ENCODE measurements at regions not wholly inside any gene's neighbourhood (a gene's known extent, or its start where the extent isn't known, plus 50 kb on each side); places are given as distances from the start of the nearest gene placed in this dataset.

DNA sequence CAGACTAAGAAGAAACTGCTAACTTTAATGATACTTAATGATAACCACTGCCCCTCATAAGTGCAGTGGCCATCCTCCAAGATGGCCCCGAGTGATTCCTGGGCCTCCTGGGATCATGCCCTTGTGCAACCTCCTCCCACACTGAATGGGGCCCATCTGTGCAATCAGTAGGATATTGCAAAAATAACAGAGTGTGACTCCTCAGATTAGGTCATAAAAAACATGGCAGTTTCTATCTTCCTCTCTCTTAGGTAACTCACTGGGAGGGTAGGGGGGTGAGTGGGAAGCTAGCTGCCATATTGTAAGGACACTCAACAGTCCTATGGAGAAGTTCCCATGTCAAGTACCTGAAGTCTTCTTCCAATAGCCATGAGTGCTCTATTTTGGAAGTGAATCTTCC is 173.0 kb downstream of the SHQ1 start:
- DNase-seq: no peak
- no peaks in the 10 kb centered on the region for H3K36me3 ChIP-seq
- 80 to 85% methylated on average over 1 of the region's 1 CpG for WGBS, 2 donors (ENCODE audit: low coverage in 1 of 2)
- in situ Hi-C loops (cut with MboI; ENCODE audit: low pct_ligation_motif_present in 1 of 4, low pct_unique_long_range_greater_than_20kb in 1 of 4, low sequenced_read_pairs in 3 of 4) (no loop called here), intact Hi-C loops (cut with DNase I; ENCODE audit: low total_unique reads) (no loop called here)
- H3K4me1 ChIP-seq: peaks cover 0 to 6% (median 5%) of the 10 kb centered on the region in 4 donors
- no peaks in the 10 kb centered on the region for H3K9me3 ChIP-seq
- no peak for TF ChIP-seq EP300 (IDR thresholded peaks at IDR 0.05; ENCODE audit: low read depth)
- no peak for TF ChIP-seq POLR2A (IDR thresholded peaks at IDR 0.05)
- TF ChIP-seq POLR2AphosphoS5 (IDR thresholded peaks at IDR 0.05): no peak
- TF ChIP-seq, protein P1, sequence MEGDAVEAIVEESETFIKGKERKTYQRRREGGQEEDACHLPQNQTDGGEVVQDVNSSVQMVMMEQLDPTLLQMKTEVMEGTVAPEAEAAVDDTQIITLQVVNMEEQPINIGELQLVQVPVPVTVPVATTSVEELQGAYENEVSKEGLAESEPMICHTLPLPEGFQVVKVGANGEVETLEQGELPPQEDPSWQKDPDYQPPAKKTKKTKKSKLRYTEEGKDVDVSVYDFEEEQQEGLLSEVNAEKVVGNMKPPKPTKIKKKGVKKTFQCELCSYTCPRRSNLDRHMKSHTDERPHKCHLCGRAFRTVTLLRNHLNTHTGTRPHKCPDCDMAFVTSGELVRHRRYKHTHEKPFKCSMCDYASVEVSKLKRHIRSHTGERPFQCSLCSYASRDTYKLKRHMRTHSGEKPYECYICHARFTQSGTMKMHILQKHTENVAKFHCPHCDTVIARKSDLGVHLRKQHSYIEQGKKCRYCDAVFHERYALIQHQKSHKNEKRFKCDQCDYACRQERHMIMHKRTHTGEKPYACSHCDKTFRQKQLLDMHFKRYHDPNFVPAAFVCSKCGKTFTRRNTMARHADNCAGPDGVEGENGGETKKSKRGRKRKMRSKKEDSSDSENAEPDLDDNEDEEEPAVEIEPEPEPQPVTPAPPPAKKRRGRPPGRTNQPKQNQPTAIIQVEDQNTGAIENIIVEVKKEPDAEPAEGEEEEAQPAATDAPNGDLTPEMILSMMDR (IDR thresholded peaks at IDR 0.05): no peak
- no peaks in the 10 kb centered on the region for H3K27me3 ChIP-seq
- H3K4me3 ChIP-seq: no peak overlapping the region
- no peak overlapping the region for H3K27ac ChIP-seq

DNA sequence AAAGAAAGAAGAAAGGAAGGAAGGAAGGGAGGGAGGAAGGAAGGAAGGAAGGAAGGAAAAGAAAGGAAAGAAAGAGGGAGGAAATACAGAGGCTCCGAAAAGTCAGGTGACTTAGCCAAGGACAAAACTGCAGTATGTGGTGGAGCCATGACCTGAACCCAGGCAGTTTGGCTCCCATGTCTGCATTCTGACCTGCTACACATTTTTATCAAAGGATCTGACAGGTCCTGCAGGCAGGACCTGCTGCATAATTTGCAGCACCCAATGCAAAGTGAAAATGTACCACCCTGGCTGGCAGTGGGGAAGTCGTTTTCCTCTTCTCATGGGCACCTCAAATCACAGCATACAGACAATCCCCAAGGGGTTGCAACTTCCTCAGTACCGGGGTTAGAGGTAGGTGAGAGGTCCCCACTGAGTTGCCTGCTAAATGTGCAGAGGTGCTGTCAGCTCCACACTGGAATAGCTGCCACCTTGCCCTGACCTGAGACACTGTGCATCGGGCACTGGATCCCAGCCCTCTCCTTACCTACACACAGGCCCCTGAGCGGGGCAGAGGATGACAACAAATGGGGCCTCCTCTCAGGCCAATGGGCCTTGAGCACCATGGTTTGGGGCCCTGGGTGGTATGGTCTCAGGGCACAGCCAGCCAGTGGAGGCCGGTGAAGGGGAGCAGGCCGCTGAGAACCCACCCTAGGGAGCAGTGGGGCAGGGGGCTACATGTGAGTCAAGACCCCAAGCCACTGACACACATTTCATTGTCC is 175.1 kb downstream of the SHQ1 start:
- Histone ChIP-seq H3K4me3 (no peak overlapping the region), H3K9me3 (no peaks in the 10 kb centered on the region), H3K4me1 (peaks cover 0 to under 1% (median under 1%) of the 10 kb centered on the region in 4 donors), H3K36me3 (no peaks in the 10 kb centered on the region), H3K27me3 (no peaks in the 10 kb centered on the region), H3K27ac (no peak overlapping the region)
- intact Hi-C loops (cut with DNase I; ENCODE audit: low total_unique reads) (no loop called here), in situ Hi-C loops (cut with MboI; ENCODE audit: low pct_ligation_motif_present in 1 of 4, low pct_unique_long_range_greater_than_20kb in 1 of 4, low sequenced_read_pairs in 3 of 4) (loop anchor here in 1 of 4 donors (25.0 kb wide), 1 partner anchor 414 kb away; no protein-coding TSS in a partner anchor)
- WGBS, 2 donors (ENCODE audit: low coverage in 1 of 2): 77 to 100% methylated on average over 1 to 7 of the region's 7 CpGs
- no peak for TF ChIP-seq EP300 (IDR thresholded peaks at IDR 0.05; ENCODE audit: low read depth)
- TF ChIP-seq, protein P1 (IDR thresholded peaks at IDR 0.05): no peak
- TF ChIP-seq POLR2AphosphoS5 (IDR thresholded peaks at IDR 0.05): no peak
- TF ChIP-seq POLR2A (IDR thresholded peaks at IDR 0.05): no peak
- no peak for DNase-seq

DNA sequence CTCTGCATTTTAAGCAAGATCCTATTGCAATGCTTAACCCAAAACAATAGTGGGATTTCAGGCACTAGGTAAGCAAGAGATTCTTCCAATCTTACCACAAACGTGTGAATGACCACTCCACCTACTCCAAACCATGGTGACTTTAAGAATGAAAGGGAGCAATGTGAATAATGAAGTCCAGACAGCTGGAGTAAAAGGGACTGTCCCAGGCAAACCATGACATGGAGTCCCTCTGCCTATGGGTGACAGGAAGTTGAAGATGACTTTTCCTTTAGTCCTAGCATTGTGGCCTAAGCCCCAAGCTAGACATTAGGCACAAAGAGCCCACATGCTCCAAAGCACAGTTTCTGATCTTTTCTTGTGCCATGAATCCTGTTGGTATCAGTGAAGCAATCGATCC is 179.0 kb downstream of the SHQ1 start:
- Histone ChIP-seq H3K27me3 (no peaks in the 10 kb centered on the region), H3K4me1 (no peaks in the 10 kb centered on the region), H3K36me3 (no peaks in the 10 kb centered on the region), H3K27ac (no peak overlapping the region), H3K4me3 (no peak overlapping the region), H3K9me3 (no peaks in the 10 kb centered on the region)
- DNase-seq: no peak
- WGBS, 2 donors (ENCODE audit: low coverage in 1 of 2): 60 to 89% methylated on average over 1 to 2 of the region's 2 CpGs
- no peak for TF ChIP-seq POLR2A (IDR thresholded peaks at IDR 0.05)
- no peak for TF ChIP-seq EP300 (IDR thresholded peaks at IDR 0.05; ENCODE audit: low read depth)
- TF ChIP-seq POLR2AphosphoS5 (IDR thresholded peaks at IDR 0.05): no peak
- intact Hi-C loops (cut with DNase I; ENCODE audit: low total_unique reads) (no loop called here), in situ Hi-C loops (cut with MboI; ENCODE audit: low pct_ligation_motif_present in 1 of 4, low pct_unique_long_range_greater_than_20kb in 1 of 4, low sequenced_read_pairs in 3 of 4) (loop anchor here in 3 of 4 donors (5.0 to 25.0 kb wide), 3 partner anchors 153 to 418 kb away; no protein-coding TSS in a partner anchor)

DNA sequence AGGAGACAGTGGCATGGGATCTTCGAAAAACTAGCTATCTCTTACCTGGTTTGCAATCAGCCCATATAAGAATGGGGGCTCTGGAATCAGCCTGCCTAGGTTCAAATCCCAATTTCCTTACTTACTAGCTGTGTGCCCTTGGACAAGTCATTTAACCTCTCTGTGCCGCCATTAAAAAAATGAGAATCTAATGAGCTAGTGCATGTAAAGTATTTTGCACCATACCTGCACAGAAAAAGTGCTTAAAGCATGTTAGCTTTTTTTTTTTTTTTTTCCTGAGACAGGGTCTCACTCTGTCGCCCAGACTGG is 181.8 kb downstream of the SHQ1 start:
- intact Hi-C loops (cut with DNase I; ENCODE audit: low total_unique reads) (no loop called here), in situ Hi-C loops (cut with MboI; ENCODE audit: low pct_ligation_motif_present in 1 of 4, low pct_unique_long_range_greater_than_20kb in 1 of 4, low sequenced_read_pairs in 3 of 4) (loop anchor here in 3 of 4 donors (5.0 to 25.0 kb wide), 3 partner anchors 156 to 421 kb away; no protein-coding TSS in a partner anchor)
- H3K4me1 ChIP-seq: no peaks in the 10 kb centered on the region
- no peak overlapping the region for H3K27ac ChIP-seq
- no peaks in the 10 kb centered on the region for H3K27me3 ChIP-seq
- H3K36me3 ChIP-seq: no peaks in the 10 kb centered on the region
- no peak for DNase-seq
- H3K4me3 ChIP-seq: no peak overlapping the region
- TF ChIP-seq, protein P1 (IDR thresholded peaks at IDR 0.05): no peak
- 79 to 96% methylated on average over 2 to 3 of the region's 3 CpGs for WGBS, 2 donors (ENCODE audit: low coverage in 1 of 2)
- no peaks in the 10 kb centered on the region for H3K9me3 ChIP-seq

Measured in transverse colon (tissue), 4 donors.